GM23338 (cell line): ENCODE measurements at regions not wholly inside any gene's neighbourhood (a gene's known extent, or its start where the extent isn't known, plus 50 kb on each side); places are given as distances from the start of the nearest gene placed in this dataset.

Source experiments
- CREB1 ChIP-seq: fragments of 250-450 bp; sonication (Bioruptor Pico); IDR thresholded peaks from 2 replicates; pipeline ENCODE4 v1.5.0; 2020; ENCODE audit warnings: low read depth, mild to moderate bottlenecking, moderate library complexity
- ETS1 ChIP-seq: IDR thresholded peaks from 2 replicates; pipeline ENCODE4 v1.6.1; 2016; ENCODE audit warnings: antibody characterized with exemption
- EZH2 ChIP-seq: fragments of 200-600 bp; sonication (generic); IDR thresholded peaks from one replicate; pipeline ENCODE4 v1.8.0; 2017; ENCODE audit warnings: antibody characterized with exemption, mild to moderate bottlenecking, low read depth; ENCODE audit not compliant: unreplicated experiment
- EZH2phosphoT487 ChIP-seq: fragments of 200-600 bp; sonication (generic); IDR thresholded peaks from one replicate; pipeline ENCODE4 v1.8.1; 2018; ENCODE audit warnings: antibody characterized with exemption; ENCODE audit not compliant: unreplicated experiment
- NANOG ChIP-seq: IDR thresholded peaks from 2 replicates; pipeline ENCODE4 v1.6.1; 2016; ENCODE audit warnings: antibody characterized with exemption, borderline replicate concordance
- POLR2AphosphoS5 ChIP-seq: IDR thresholded peaks from 2 replicates; pipeline ENCODE4 v1.6.1; 2016; ENCODE audit warnings: antibody characterized with exemption, low read depth
- STAT1 ChIP-seq: IDR thresholded peaks from one replicate; pipeline ENCODE4 v1.6.1; 2016; ENCODE audit warnings: antibody characterized with exemption; ENCODE audit not compliant: unreplicated experiment
- TF ChIP-seq, protein P1 (sequence below), 2 experiments: fragments of 200-600 bp in 1 of 2; sonication (generic) in 1 of 2; conservative IDR thresholded peaks; 2 replicates each; pipeline versions ENCODE4 v1.5.1 to v1.6.1; 2016 to 2017; ENCODE audit warnings: antibody characterized with exemption in 2 of 2, low read depth in 2 of 2, mild to moderate bottlenecking in 2 of 2, moderate library complexity in 1 of 2
- TF ChIP-seq, protein P2 (sequence below): IDR thresholded peaks from one replicate; pipeline ENCODE4 v1.6.1; 2018; ENCODE audit warnings: antibody characterized with exemption; ENCODE audit not compliant: unreplicated experiment

DNA sequence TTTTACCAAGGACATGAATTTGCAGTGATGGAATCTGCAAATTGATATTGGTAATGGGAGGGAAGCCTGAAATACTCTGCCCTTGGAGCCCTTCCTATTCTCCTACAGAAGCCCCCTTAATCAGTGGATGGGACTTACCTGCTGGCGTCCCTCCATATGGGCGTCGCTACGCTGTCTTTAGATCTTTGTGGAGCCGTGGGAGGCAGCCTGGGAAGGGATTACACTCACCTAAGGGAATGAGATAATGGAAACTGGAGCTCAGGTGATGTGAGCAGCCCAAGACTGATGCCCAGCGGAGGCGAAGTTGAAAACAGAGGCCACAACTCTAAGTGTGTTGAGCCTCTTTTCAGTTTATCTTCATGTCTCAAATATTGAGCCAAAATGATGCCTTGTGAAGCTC, 306.6 kb downstream of the MYCN start:
- TF ChIP-seq, protein P1, sequence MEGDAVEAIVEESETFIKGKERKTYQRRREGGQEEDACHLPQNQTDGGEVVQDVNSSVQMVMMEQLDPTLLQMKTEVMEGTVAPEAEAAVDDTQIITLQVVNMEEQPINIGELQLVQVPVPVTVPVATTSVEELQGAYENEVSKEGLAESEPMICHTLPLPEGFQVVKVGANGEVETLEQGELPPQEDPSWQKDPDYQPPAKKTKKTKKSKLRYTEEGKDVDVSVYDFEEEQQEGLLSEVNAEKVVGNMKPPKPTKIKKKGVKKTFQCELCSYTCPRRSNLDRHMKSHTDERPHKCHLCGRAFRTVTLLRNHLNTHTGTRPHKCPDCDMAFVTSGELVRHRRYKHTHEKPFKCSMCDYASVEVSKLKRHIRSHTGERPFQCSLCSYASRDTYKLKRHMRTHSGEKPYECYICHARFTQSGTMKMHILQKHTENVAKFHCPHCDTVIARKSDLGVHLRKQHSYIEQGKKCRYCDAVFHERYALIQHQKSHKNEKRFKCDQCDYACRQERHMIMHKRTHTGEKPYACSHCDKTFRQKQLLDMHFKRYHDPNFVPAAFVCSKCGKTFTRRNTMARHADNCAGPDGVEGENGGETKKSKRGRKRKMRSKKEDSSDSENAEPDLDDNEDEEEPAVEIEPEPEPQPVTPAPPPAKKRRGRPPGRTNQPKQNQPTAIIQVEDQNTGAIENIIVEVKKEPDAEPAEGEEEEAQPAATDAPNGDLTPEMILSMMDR (conservative IDR thresholded peaks at IDR 0.05; ENCODE audit: low read depth in 2 of 2) = no peak
- TF ChIP-seq CREB1 (CRISPR knock-in tag) (no peak), POLR2AphosphoS5 (no peak), EZH2phosphoT487 (no peak), NANOG (no peak), ETS1 (no peak), EZH2 (no peak), STAT1 (no peak)
- TF ChIP-seq, protein P2, sequence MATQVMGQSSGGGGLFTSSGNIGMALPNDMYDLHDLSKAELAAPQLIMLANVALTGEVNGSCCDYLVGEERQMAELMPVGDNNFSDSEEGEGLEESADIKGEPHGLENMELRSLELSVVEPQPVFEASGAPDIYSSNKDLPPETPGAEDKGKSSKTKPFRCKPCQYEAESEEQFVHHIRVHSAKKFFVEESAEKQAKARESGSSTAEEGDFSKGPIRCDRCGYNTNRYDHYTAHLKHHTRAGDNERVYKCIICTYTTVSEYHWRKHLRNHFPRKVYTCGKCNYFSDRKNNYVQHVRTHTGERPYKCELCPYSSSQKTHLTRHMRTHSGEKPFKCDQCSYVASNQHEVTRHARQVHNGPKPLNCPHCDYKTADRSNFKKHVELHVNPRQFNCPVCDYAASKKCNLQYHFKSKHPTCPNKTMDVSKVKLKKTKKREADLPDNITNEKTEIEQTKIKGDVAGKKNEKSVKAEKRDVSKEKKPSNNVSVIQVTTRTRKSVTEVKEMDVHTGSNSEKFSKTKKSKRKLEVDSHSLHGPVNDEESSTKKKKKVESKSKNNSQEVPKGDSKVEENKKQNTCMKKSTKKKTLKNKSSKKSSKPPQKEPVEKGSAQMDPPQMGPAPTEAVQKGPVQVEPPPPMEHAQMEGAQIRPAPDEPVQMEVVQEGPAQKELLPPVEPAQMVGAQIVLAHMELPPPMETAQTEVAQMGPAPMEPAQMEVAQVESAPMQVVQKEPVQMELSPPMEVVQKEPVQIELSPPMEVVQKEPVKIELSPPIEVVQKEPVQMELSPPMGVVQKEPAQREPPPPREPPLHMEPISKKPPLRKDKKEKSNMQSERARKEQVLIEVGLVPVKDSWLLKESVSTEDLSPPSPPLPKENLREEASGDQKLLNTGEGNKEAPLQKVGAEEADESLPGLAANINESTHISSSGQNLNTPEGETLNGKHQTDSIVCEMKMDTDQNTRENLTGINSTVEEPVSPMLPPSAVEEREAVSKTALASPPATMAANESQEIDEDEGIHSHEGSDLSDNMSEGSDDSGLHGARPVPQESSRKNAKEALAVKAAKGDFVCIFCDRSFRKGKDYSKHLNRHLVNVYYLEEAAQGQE = no peak
